Umbilical cord (tissue), 1 donor: ENCODE measurements at regions not wholly inside any gene's neighbourhood (a gene's known extent, or its start where the extent isn't known, plus 50 kb on each side); places are given as distances from the start of the nearest gene placed in this dataset.
"Not testable (repeated sequence)": the region's sequence is repeated elsewhere in the genome, so short reads cannot be mapped to it uniquely, and the experiment has no call there.

ENCODE experiments used
- DNase-seq: peaks from one replicate; pipeline ENCODE4 v3.0.0-alpha.2; 2015; ENCODE audit warnings: low spot score

DNA sequence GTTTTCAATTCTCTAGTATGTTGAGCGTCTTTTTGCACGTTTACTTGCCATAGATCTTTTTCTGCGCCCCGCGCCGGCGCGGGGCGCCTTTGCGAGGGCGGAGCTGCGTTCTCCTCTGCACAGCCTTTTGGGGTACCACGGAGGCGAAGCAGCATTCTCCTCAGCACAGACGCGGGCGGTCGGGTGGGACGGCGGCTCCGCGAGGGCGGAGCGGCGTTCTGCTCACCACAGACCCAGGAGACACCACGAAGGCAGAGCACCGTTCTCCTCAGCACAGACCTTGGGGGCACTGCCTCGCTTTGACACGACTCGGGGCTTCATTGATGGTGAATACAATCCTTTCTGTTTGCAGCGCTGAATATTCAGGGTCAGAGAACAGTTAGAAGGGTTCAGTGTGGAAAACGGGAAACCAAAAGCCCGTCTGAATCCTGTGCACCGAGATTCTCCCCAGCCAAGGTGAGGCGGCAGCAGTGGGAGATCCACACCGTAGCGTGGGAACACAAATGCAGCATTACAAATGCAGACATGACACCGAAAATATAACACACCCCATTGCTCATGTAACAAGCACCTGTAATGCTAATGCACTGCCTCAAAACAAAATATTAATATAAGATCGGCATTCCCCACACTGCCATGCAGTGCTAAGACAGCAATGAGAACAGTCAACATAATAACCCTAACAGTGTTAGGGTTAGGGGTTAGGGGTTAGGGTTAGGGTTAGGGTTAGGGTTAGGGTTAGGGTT lies 190.7 kb upstream of the VIPR2 start:
- DNase-seq, result peak; percentile 7

DNA sequence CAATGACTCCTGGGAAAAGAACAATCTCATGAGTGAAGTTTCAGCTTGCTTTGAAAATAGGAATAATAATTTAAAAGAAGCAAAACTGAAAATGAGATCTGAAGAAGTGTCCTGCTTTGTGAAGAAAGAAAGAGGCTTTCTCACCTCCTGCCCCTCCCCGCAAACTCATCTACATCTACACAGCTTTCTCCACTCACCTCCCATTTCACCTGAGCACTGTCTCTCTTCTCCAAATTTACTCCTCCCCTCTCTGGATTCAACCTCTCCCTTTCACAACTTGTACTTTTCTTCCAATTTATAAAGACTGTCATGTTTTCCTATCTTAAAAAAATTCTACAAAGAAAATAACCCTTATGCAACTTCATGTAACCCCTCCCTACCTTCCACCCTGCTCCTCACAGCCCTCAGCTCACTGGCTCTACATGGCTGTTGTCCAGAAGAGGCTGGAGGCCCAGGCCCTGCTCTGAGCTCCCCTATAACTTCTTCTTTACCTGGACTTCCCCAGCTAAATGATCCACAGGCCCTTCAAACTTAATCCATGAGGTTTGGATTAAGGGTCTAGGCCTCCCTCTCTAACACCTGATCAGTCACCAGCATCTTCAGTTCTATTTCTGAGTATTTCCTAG lies 188.3 kb upstream of the VIPR2 start:
- not testable (repeated sequence) for DNase-seq

DNA sequence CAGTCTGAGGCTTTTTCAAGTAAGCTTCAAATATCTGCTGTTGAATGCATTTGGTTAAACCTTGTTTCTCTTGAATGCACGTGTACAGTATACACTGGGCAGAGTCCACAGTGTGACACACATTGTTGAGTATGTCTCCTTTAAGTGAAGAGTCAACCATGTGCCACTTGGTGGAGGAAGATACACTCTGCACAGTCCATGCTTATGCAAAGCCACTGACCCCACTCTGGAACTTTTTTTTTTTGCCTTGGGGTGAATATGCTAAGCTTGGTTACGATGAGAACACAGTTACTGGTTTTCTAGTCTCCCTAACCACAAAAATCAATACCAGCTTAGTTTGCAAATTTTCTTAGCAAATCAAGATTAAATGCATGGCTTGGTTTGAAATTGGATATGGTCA lies 186.8 kb upstream of the VIPR2 start:
- no peak for DNase-seq

DNA sequence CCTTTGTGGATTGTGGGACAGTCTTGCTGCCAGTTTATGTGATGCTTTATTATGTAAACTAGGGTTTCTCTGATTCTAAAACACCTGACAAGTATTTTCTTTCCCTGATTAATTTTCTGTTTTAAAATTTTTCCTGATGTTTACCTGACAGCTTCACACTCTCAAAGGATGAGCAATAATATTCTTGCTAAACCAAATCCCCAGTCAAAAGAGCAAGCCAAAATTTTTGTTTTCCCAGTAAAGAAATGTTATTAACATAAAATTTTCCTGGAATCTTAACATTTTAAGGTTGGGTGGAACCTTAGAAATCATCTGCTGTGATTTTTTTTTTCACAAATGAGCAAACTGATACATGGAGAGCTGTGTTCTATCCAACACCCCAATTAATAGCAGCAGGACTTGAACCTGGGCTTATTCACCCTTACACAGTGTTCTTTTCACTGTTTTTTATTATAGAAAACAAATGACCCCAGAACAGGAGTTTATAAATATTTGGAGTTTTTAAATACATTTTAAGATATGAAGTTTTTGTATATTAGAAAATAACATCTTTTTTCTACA lies 185.2 kb upstream of the VIPR2 start:
- no peak for DNase-seq

DNA sequence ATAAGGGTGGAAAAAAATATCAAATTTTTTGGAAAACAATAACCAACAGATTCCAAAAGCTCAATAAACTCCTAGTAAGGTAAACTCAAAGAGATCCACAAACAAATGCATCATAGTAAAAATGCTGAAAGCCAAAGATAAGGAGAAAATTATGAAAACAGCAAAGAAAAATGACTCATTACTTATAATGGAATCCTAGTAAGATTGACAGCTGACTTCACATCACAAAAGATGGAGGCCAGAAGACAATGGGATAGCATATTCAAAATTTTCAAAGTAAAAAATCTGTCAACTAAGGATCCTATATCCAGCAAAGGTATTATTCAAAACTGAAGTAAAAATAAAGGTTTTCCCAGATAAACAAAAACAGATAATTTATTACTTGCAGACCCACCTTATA lies 183.4 kb upstream of the VIPR2 start:
- no peak for DNase-seq

DNA sequence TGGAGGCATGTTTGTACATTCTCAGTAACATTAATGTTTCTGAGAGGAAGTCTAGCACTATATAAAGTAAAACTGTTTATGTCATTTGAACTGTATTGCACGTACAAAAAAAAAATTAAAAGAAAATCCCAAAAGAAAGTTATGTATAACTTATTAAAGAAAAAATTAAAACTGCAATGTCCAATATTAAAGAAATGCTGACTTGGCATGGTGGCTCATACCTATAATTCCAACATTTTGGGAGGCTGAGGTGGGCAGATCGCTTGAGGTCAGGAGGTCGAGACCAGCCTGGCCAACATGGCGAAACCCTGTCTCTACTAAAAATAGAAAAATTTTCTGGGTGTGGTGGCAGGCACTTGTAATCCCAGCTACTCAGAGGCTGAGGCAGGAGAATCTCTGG lies 178.7 kb upstream of the VIPR2 start:
- DNase-seq, result no peak

DNA sequence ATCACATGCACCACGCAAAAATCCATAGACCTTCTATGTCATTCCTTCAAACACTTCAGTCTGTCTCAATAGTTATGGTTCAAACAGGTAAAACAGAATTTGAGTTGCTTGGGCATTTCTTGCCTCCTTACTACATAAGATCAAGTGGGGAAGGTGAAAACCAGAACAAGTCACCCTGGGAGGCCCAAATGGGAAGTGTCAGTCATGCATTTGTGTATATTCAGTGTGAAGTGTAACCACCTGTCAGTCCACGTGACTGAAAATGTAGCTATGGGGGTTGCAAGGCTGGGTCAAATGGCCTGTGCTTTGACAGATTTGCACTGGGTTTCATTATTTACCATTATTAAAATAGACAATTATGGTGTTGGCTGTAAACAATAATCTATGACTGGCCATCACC lies 176.6 kb upstream of the VIPR2 start:
- DNase-seq, result no peak

DNA sequence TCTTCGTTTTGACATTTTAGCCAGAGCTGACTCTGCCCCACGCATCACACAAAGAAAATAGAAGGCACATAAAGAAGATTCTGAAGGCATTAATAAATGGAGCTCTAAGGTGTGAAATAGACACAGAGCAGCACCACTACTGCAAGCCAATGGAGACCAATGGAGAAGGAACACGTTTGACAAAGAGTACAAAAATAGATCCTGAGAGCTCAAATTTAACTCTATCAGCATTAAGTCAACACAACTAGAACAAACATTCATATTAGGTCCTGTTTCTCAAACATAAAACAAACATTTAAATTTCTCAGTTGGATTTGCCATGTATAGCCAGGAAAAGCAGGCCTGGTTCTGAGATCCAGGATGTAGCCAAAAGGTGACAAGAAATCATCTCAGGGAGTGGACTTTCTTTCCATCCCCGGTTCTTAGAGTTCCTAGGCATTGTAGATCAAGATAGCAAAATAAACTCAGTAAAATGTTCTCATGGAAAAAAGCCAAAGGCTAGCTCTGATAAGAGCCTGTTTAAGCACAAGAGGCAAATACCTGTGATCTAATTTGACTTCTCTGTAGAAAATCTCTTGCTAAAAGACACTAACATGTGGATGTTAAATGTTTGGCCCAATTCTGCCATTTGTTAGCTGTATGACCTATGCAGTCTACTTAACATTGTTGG lies 174.2 kb upstream of the VIPR2 start:
- no peak for DNase-seq

DNA sequence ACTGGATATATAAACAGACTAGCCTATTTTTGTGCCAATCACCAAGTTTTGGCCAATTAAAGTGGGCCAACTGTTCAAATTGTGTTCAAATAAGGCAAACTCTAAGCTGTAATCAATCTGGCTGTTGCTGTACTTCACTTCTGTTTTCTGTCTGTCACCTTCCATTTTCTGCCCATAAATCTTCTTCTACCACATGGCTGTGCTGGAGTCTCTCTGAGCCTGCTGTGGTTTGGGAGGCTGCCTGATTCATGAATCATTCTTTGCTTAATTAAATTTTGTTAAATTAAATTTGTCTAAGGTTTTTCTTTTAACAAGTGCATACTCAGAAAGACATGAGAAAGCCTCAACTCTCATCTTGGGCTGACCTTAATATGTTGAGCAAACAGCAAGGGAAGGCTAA lies 172.6 kb upstream of the VIPR2 start:
- no peak for DNase-seq

DNA sequence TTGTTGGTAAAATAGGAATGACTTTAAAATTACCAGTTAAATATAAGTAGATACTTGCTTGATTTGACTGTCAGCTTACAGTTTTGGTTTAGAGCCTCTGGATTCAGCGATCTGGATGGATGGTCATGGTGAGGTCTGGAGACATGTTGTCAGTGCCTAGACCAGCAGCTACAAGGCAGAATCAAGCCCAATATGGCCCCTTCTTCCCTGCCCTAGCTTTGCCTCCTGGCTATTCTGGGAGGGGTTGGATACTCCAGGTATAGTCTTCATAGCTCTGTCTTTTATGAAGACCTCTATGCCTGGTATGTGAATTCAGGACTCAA lies 166.5 kb upstream of the VIPR2 start:
- no peak for DNase-seq

DNA sequence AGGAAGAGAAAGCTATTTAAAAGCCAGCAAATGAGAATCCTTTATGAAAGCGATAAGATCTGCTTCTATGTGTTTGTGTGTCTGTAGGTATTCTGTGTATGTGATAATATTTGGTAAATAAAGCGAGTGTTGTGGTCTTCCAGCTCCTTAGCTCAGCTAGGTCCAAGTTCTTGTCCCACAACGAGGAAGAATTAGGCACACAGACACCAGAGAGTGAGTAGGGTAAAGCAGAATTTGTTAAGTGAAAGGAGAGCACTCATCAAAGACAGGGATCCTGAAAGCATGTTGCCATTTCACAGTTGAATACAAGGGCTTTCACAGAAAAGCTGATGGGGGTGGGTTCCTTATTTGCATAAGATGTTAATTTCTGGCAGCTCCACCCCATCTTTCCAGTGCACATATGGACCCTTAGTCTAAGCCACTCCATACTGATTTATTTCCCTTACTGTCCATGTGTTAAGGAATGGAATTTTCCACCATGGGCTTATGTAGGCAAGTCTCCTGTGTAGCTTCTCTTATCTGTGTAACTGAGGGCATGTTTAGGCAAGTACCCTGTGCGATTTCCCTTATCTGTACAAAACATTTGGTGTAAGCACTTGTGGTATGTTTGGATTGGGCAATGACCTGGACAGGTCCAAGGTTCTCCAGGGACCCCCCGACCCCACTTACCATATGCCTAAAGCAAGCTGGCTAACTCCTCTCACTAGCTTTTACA lies 165.9 kb upstream of the VIPR2 start:
- no peak for DNase-seq

DNA sequence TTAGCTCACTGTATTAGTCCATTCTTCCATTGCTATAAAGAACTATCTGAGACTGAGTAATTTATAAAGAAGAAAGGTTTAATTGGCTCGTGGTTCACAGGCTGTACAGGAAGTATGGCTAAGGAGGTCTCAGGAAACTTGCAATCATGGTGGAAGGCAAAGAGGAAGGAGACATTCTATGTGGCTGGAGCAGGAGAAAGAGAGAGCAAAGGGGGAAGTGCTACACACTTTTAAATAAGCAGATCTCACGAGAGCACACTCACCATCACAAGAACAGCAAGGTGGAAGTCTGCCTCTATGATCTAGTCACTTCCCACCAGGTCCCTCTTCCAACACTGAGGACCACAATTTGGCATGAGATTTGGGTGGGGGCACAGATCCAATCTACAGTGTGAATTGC lies 164.5 kb upstream of the VIPR2 start:
- not testable (repeated sequence) for DNase-seq

DNA sequence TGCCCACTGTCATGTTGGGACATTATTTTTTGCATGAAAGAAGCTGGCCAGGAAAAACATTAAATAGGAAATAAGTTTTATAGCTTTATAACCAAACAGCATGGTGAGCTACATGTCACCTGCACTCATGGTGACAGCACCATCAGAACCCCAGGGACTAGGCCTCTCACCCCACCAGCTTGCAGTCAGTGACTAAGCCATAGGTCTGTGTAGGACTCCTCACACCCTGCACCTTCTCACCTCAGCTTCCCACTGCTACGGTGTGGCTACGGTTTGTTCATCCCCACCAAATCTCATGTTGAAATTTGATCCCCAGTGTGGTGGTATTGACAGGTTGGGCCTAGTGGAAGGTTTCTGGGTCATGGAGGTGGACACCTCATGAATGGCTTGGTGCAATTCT lies 161.3 kb upstream of the VIPR2 start:
- no peak for DNase-seq

DNA sequence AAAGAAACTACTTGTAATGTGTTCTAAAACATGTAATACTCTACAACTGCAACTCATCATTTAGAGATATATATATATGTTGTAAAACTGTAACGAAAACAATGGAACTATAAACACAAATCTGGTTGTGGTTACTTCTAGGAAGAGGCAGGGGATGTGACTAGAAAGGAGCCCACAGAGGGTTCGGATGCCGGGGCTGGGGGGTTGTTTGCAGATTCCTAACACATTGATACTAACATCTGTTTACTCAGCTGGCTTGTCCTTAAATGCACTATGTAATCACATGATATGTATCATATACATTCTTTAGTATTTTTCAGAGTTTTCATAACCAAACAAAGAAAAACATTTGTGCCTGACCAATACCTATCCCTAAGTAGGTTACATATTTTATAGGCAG lies 160.5 kb upstream of the VIPR2 start:
- DNase-seq, result not testable (repeated sequence)

DNA sequence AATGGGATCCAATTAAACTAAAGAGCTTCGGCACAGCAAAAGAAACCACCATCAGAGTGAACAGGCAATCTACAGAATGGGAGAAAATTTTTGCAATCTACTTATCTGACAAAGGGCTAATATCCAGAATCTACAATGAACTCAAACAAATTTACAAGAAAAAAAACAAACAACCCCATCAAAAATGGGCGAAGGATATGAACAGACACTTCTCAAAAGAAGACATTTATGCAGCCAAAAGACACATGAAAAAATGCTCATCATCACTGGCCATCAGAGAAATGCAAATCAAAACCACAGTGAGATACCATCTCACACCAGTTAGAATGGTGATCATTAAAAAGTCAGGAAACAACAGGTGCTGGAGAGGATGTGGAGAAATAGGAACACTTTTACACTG lies 158.8 kb upstream of the VIPR2 start:
- not testable (repeated sequence) for DNase-seq

DNA sequence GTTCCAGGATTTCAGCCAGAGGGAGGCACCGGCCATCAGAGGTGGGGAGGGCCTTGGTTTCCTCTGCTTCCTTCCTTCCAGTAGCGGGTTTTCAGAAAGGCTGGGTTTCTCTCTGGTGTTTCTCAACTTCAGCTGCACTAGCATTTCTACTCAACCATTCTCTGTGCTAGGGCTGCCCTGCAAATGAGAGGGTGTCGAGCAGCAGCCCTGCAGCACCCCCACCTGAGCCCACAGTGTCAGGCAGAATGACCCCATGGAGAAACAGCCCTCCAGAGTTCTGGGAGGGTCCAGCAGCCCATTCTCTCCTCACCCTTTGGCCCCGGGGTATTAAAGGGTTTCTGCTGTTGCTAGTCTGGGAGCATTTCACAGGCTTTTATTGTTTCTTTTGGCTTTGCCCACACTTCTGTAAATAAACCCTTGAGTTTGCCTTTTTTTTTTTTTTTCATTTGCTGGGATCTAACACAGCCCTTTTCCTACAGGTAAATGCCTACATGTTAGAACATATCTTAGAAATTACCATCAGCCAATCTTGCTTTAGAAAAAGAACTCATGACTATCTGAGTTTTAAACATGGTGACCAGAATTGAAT lies 151.5 kb upstream of the VIPR2 start:
- no peak for DNase-seq

DNA sequence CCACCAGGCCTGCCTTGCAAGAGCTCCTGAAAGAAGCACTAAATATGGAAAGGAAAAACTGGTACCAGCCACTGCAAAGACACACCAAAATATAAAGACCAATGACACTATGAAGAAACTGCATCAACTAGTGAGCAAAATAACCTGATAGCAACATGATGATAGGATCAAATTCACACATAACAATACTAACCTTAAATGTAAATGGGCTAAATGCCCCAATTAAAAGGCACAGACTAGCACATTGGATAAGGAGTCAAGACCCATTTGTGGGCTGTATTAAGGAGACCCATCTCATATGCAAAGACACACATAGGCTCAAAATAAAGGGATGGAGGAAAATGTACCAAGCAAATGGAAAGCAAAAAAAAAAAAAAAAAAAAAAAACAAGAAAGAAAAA lies 141.8 kb upstream of the VIPR2 start:
- DNase-seq, result not testable (repeated sequence)

DNA sequence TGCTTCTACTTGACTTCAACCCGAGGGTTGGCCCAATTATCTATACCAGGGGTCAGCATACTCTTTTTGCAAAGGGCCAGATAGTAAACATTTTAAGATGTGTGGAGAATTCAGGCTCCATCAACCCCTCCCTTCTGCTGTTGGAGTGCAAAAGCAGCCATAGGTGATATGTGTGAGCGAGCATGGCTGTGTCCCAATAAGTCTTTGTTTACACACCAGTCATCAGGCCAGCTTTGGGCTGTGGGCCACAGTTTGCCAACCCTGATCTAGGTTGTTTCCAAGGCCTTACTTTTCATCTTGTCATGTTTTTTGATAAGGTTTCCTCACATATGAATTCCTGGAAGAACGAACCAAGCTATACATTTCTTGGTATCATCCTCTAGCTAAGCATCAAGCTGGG lies 136.9 kb upstream of the VIPR2 start:
- no peak for DNase-seq

DNA sequence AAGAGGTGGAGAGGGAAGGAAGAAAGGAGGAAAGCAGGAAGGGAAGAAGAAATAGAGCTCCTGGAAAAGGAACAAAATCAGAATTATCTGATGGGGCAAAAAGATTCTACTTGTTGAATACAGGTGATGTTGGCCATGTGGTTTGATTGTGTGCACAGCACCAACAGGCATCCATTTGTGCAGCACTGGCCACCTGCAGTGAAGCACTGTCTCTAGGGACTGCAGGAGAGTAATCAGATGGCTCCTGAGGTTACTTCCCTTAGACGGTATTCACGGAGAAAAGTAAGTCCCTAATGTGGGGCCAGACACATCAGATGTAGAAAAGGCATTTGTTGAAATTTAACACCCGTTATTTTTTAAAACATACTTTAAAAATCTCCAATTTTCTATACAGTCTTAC lies 135.3 kb upstream of the VIPR2 start:
- no peak for DNase-seq

DNA sequence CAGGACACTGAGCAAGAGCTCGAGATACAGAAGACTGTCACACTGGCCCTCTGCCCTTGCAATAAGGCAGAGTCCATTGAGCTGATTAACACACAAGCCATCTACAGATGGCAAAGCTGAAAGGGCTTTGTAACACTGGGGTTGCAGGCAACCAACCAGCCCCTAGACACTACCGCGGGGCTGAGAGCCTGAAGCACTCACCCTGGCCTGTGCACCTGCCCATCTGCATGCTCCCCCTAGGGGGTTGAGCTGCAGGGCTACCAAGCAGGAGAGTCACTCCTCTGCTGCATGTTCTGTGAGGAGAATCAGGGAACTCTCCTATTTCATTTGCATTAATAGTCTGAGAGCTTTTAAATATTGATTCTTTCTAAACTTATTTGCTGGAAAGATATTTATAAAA lies 128.1 kb upstream of the VIPR2 start:
- no peak for DNase-seq

DNA sequence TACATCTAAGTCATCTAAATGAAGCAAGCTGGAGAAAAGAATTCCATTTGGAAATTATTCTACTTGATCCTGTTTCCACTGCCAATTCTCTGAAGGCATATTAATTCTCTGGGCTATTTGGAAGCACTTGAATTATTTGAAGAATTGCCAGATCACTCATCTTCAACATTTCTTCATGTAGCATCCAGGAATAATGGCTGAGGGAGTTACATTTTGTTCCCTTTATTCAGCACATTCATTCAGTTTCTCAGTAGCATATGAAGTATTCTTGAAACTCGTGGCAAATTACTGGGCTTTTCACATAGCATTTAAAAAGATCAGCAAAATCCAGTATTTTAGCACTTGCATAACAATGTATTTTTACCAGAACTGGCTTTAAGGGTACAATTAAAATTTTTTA lies 127.1 kb upstream of the VIPR2 start:
- no peak for DNase-seq

DNA sequence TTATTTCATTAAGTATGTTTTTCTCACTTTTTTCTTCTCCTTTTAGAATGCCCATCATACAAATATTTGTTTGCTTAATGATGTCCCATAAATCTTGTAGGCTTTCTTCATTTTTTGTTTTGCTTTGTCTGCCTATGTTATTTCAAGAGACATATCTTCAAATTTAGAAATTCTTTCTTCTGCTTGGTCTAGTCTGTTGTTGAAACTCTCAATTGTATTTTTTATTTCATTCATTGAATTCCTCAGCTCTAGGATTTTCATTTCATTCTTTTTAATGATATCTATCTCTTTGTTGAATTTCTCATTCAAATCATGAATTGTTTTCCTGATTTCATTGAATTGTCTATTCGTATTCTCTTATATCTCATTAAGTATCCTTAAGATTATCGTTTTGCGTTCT lies 125.1 kb upstream of the VIPR2 start:
- DNase-seq, result no peak
